Smooth muscle cell (in vitro differentiated cells): ENCODE measurements at regions not wholly inside any gene's neighbourhood (a gene's known extent, or its start where the extent isn't known, plus 50 kb on each side); places are given as distances from the start of the nearest gene placed in this dataset.

Experiments
- DNase-seq: peaks from one replicate; lab custom pipeline; 2025; ENCODE audit not compliant: unreplicated experiment; lab: John Stamatoyannopoulos, UW
- H2AFZ ChIP-seq: fragments of 200-600 bp; sonication (generic); 2 replicates; pipeline ENCODE4 v1.6.0; 2016; ENCODE audit warnings: antibody characterized with exemption, low read depth, mild to moderate bottlenecking
- H3F3A ChIP-seq: fragments of 200-600 bp; sonication (generic); 2 replicates; pipeline ENCODE4 v1.6.0; 2017; ENCODE audit warnings: antibody characterized with exemption, low read depth
- H3K27ac ChIP-seq: fragments of 200-600 bp; sonication (generic); 2 replicates; pipeline ENCODE4 v1.5.1; 2016; ENCODE audit warnings: low read depth, mild to moderate bottlenecking
- H3K27me3 ChIP-seq: fragments of 200-600 bp; sonication (generic); 2 replicates; pipeline ENCODE4 v1.6.1; 2016; ENCODE audit warnings: low read depth, mild to moderate bottlenecking
- H3K36me3 ChIP-seq: fragments of 200-600 bp; sonication (generic); 2 replicates; pipeline ENCODE4 v1.5.1; 2016; ENCODE audit warnings: low read depth
- H3K4me1 ChIP-seq: fragments of 200-600 bp; sonication (generic); 2 replicates; pipeline ENCODE4 v1.5.1; 2016; ENCODE audit warnings: low read depth
- H3K4me2 ChIP-seq: fragments of 200-600 bp; sonication (generic); 2 replicates; pipeline ENCODE4 v1.6.0; 2016; ENCODE audit warnings: mild to moderate bottlenecking
- H3K4me3 ChIP-seq: fragments of 200-600 bp; sonication (generic); 2 replicates; pipeline ENCODE4 v1.5.1; 2016; ENCODE audit warnings: mild to moderate bottlenecking
- H3K79me2 ChIP-seq: fragments of 200-600 bp; sonication (generic); 2 replicates; pipeline ENCODE4 v1.6.0; 2016; ENCODE audit warnings: low read depth, mild to moderate bottlenecking
- H3K9ac ChIP-seq: fragments of 200-600 bp; sonication (generic); 2 replicates; pipeline ENCODE4 v1.6.0; 2016; ENCODE audit warnings: low read depth
- H3K9me3 ChIP-seq: fragments of 200-600 bp; sonication (generic); replicated peaks from 2 replicates; pipeline ENCODE4 v1.5.1; 2016; ENCODE audit warnings: low read depth
- H4K20me1 ChIP-seq: fragments of 200-600 bp; sonication (generic); 2 replicates; pipeline ENCODE4 v1.6.0; 2016; ENCODE audit warnings: low read depth
- CTCF ChIP-seq: fragments of 200-600 bp; sonication (generic); IDR thresholded peaks from 2 replicates; pipeline ENCODE4 v1.5.1; 2017; ENCODE audit warnings: borderline replicate concordance, mild to moderate bottlenecking, antibody characterized with exemption; ENCODE audit not compliant: insufficient read depth, poor library complexity, severe bottlenecking
- WGBS: methylation state at CpG from one replicate; pipeline ENCODE4 v1.1.7; 2016; ENCODE audit warnings: low lambda C conversion rate; 5-methylcytosine and 5-hydroxymethylcytosine counted together

GRCh38 chr13:70969321-70969720, 861.1 kb upstream of the KLHL1 start:
- 63% methylated on average over 5 of the region's 5 CpGs for WGBS
- H4K20me1 ChIP-seq: no peaks in the 10 kb centered on the region

GRCh38 chr13:70967564-70967963, 859.3 kb upstream of the KLHL1 start:
- Histone ChIP-seq H4K20me1 (no peaks in the 10 kb centered on the region), H3K4me2 (no peak overlapping the region), H3K79me2 (no peaks in the 10 kb centered on the region), H3K4me3 (no peak overlapping the region), H3K9me3 (no peaks in the 10 kb centered on the region), H2AFZ (no peak overlapping the region), H3K4me1 (no peaks in the 10 kb centered on the region), H3K36me3 (no peaks in the 10 kb centered on the region), H3K9ac (no peak overlapping the region), H3K27ac (no peak overlapping the region), H3K27me3 (no peaks in the 10 kb centered on the region), H3F3A (no peaks in the 10 kb centered on the region)
- WGBS: 99% methylated on average over 9 of the region's 9 CpGs
- DNase-seq: no peak
- TF ChIP-seq CTCF: no peak

More at GRCh38 chr13:70969321-70969720, 861.1 kb upstream of the KLHL1 start:
- Histone ChIP-seq H3K9me3 (no peaks in the 10 kb centered on the region), H3K9ac (no peak overlapping the region), H3K27ac (no peak overlapping the region), H3K4me1 (no peaks in the 10 kb centered on the region), H3F3A (no peaks in the 10 kb centered on the region), H3K27me3 (no peaks in the 10 kb centered on the region), H3K4me2 (no peak overlapping the region), H3K36me3 (no peaks in the 10 kb centered on the region), H2AFZ (no peak overlapping the region), H3K79me2 (no peaks in the 10 kb centered on the region), H3K4me3 (no peak overlapping the region)
- no peak for TF ChIP-seq CTCF
- DNase-seq: no peak

- no peak overlapping the region for H3K4me2 ChIP-seq
- no peaks in the 10 kb centered on the region for H4K20me1 ChIP-seq
- H3K4me1 ChIP-seq: no peaks in the 10 kb centered on the region
- H3K27me3 ChIP-seq: no peaks in the 10 kb centered on the region
- H3K27ac ChIP-seq: no peak overlapping the region
- no peaks in the 10 kb centered on the region for H3F3A ChIP-seq
- no peak overlapping the region for H2AFZ ChIP-seq
- no peaks in the 10 kb centered on the region for H3K9me3 ChIP-seq
- H3K4me3 ChIP-seq: no peak overlapping the region
- H3K79me2 ChIP-seq: no peaks in the 10 kb centered on the region
- H3K36me3 ChIP-seq: no peaks in the 10 kb centered on the region
- TF ChIP-seq CTCF: no peak
- DNase-seq: no peak
- 50% methylated on average over 1 of the region's 1 CpG for WGBS
- H3K9ac ChIP-seq: no peak overlapping the region
Observed at GRCh38 chr13:70964874-70965273, 856.6 kb upstream of the KLHL1 start.

- no peaks in the 10 kb centered on the region for H3K9me3 ChIP-seq
- H3K27ac ChIP-seq: no peak overlapping the region
- H3K4me1 ChIP-seq: no peaks in the 10 kb centered on the region
- no peak overlapping the region for H3K9ac ChIP-seq
- H3F3A ChIP-seq: no peaks in the 10 kb centered on the region
- H3K36me3 ChIP-seq: no peaks in the 10 kb centered on the region
- no peaks in the 10 kb centered on the region for H3K79me2 ChIP-seq
- no peaks in the 10 kb centered on the region for H4K20me1 ChIP-seq
- TF ChIP-seq CTCF: peak; percentile 19
- H3K4me2 ChIP-seq: no peak overlapping the region
- no peak for DNase-seq
- no peak overlapping the region for H3K4me3 ChIP-seq
- no peak overlapping the region for H2AFZ ChIP-seq
- H3K27me3 ChIP-seq: no peaks in the 10 kb centered on the region
- WGBS: 90% methylated on average over 2 of the region's 2 CpGs
Observed at GRCh38 chr13:70964124-70964523, 855.9 kb upstream of the KLHL1 start.
